ENCODE measurements at regions not wholly inside any gene's neighbourhood (a gene's known extent, or its start where the extent isn't known, plus 50 kb on each side); places are given as distances from the start of the nearest gene placed in this dataset.

GRCh38 chr7:22549667-22550513, 49.9 kb upstream of the STEAP1B start:
- Histone ChIP-seq H3K27ac (ENCODE audit: low read depth in 1 of 2, low read length in 2 of 2) (no peak overlapping the region), H3K27me3 (ENCODE audit: control insufficient read depth in 4 of 4, insufficient read depth in 4 of 4, low read length in 3 of 4) (peaks cover 0 to 43% (median 8%) of the 10 kb centered on the region in 4 donors), H3K9ac (ENCODE audit: low read depth in 1 of 2, low read length in 2 of 2) (no peak overlapping the region), H3K36me3 (ENCODE audit: control insufficient read depth in 4 of 4, insufficient read depth in 3 of 4, low read depth in 1 of 4, low read length in 3 of 4) (no peaks in the 10 kb centered on the region), H3K4me1 (ENCODE audit: control insufficient read depth in 4 of 4, insufficient read depth in 4 of 4, low read length in 3 of 4) (peaks cover 0 to 8% (median 8%) of the 10 kb centered on the region in 4 donors), H3K9me3 (ENCODE audit: control insufficient read depth in 4 of 4, low read length in 3 of 4) (no peaks in the 10 kb centered on the region), H3K4me3 (ENCODE audit: low read depth in 1 of 3, low read length in 3 of 3) (peak overlapping the region in 1 of 3 donors; percentile 16)
- DNase-seq (ENCODE audit: low spot score), result no peak
- TF ChIP-seq TAF1 (conservative IDR thresholded peaks at IDR 0.05) (no peak), RAD21 (IDR thresholded peaks at IDR 0.05) (peak in 1 of 2 donors; percentile 52), CTCF (IDR thresholded peaks at IDR 0.05; ENCODE audit: low read depth, low read length, missing input control) (peak; percentile 47)
- WGBS, result 5% methylated on average over 48 of the region's 48 CpGs

All from liver (tissue), 8 donors.